Left lung (tissue), 4 donors: ENCODE measurements at regions not wholly inside any gene's neighbourhood (a gene's known extent, or its start where the extent isn't known, plus 50 kb on each side); places are given as distances from the start of the nearest gene placed in this dataset.
A peak's percentile ranks its signal among the peaks of the same experiment; 100 is the strongest.
"Not testable (repeated sequence)": the region's sequence is repeated elsewhere in the genome, so short reads cannot be mapped to it uniquely, and the experiment has no call there.

ENCODE experiments used
- ATAC-seq: fragments of 200-7000 bp; cut with Tn5 transposase; one replicate; pipeline ENCODE4 v1.9.1; 2020; ENCODE audit warnings: moderate library complexity
- DNase-seq, 4 donors: peaks; one replicate each; pipeline ENCODE4 v3.0.0-alpha.2; 2013 to 2020
- H3K27ac ChIP-seq, 2 donors: fragments of 200-600 bp; sonication (generic) in 1 of 2; one replicate each; pipeline versions ENCODE4 v1.5.0 to v1.8.0; 2020 to 2021
- H3K27me3 ChIP-seq, 2 donors: fragments of 200-600 bp; sonication (generic) in 1 of 2; one replicate each; pipeline versions ENCODE4 v1.5.0 to v1.8.0; 2020 to 2021
- H3K36me3 ChIP-seq, 2 donors: fragments of 200-600 bp; sonication (generic) in 1 of 2; one replicate each; pipeline versions ENCODE4 v1.5.0 to v1.8.0; 2020 to 2021
- H3K4me1 ChIP-seq, 2 donors: fragments of 200-600 bp; one replicate each; pipeline ENCODE4 v1.8.0; 2021
- H3K4me3 ChIP-seq, 2 donors: fragments of 200-600 bp; sonication (generic) in 1 of 2; one replicate each; pipeline versions ENCODE4 v1.5.0 to v1.8.0; 2020 to 2021; ENCODE audit warnings: mild to moderate bottlenecking in 1 of 2
- H3K9me3 ChIP-seq, 2 donors: fragments of 200-600 bp; sonication (generic) in 1 of 2; one replicate each; pipeline versions ENCODE4 v1.5.0 to v1.8.0; 2020 to 2021
- intact Hi-C, 2 donors: fragments of 100-400 bp; cut with DNase I; formaldehyde crosslinking; loops; one replicate each; pipeline versions ENCODE4 v1.11.2 to v1.14.2; 2022
- TF ChIP-seq, protein P1 (sequence below), 2 donors: fragments of 200-600 bp; sonication (generic) in 1 of 2; IDR thresholded peaks; one replicate each; pipeline versions ENCODE4 v1.5.0 to v1.8.0; 2021; ENCODE audit warnings: antibody characterized with exemption in 2 of 2
- donor health status: DM: no; HTN: yes; CAD: no.
- donor health status: DM: no; HTN: no; CAD: no.

DNA sequence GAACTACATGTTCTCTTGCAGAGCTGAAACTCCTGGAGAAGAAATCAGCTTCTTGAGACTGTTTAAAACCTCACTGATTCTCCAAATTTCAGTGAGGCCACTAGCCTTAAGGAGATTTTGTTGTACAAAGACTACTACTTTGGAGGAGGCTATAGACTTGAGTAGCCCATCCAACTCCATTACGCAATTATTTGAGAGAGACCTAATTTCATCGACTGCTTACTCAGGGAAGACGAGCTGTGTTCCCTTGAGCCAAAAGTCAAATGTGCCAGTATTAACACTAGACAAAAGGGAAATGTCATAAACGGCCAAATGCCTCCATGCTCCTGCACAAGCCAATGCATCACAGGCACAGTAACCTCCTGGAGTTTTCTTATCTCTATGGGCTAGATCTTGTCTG is 182.8 kb upstream of the SESN3 start:
- TF ChIP-seq, protein P1, sequence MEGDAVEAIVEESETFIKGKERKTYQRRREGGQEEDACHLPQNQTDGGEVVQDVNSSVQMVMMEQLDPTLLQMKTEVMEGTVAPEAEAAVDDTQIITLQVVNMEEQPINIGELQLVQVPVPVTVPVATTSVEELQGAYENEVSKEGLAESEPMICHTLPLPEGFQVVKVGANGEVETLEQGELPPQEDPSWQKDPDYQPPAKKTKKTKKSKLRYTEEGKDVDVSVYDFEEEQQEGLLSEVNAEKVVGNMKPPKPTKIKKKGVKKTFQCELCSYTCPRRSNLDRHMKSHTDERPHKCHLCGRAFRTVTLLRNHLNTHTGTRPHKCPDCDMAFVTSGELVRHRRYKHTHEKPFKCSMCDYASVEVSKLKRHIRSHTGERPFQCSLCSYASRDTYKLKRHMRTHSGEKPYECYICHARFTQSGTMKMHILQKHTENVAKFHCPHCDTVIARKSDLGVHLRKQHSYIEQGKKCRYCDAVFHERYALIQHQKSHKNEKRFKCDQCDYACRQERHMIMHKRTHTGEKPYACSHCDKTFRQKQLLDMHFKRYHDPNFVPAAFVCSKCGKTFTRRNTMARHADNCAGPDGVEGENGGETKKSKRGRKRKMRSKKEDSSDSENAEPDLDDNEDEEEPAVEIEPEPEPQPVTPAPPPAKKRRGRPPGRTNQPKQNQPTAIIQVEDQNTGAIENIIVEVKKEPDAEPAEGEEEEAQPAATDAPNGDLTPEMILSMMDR (IDR thresholded peaks at IDR 0.05) = no peak

DNA sequence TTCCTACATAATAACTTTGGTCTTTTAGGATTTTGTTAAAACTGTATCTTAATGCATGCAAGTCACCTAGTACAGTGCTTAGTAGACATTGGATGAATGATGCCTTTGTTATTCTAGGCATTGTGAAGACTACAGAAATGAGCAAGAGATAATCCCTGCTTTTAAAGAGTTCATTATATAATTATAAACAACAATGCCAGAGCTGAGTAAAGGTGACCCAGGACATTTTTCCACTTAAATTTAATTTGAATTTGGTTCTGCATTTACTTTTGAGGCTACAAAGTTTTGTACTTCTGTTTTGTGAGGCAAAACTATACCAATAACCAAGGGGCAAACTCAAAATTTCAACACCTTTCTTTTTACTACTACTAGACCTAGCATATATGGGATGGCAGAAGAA is 182.0 kb upstream of the SESN3 start:
- Histone ChIP-seq H3K4me3 (no peak overlapping the region), H3K27ac (no peak overlapping the region), H3K36me3 (no peaks in the 10 kb centered on the region), H3K27me3 (no peaks in the 10 kb centered on the region), H3K4me1 (no peaks in the 10 kb centered on the region), H3K9me3 (no peaks in the 10 kb centered on the region)
- intact Hi-C loops = no loop called here
- DNase-seq = no peak
- ATAC-seq = no peak
- TF ChIP-seq, protein P1 (IDR thresholded peaks at IDR 0.05) = no peak

More for the DNA sequence above, 182.8 kb upstream of the SESN3 start:
- Histone ChIP-seq H3K27ac (no peak overlapping the region), H3K27me3 (no peaks in the 10 kb centered on the region), H3K4me3 (no peak overlapping the region), H3K4me1 (no peaks in the 10 kb centered on the region), H3K36me3 (no peaks in the 10 kb centered on the region), H3K9me3 (no peaks in the 10 kb centered on the region)
- ATAC-seq = no peak
- intact Hi-C loops = no loop called here
- DNase-seq = no peak

DNA sequence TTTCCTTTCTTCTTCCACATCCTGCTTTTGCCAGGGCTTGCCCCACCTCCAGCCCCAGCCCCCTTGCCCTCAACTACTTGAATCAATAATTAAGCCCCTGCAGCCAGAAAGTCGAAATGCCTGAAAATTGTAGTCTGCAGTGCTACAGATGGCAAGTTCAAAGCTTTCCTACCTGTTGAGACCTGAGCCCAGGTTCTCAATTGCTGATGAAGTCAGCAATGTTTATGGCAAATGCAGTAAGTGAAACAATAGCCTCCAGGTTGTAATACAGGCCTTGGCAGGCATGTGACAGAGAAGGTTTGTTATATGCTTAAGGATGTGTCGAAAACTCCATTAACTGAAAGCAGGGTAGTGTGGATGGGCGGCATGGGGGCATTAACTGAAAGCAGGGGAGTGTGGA is 181.1 kb upstream of the SESN3 start:
- DNase-seq = no peak
- Histone ChIP-seq H3K4me3 (no peak overlapping the region), H3K27me3 (no peaks in the 10 kb centered on the region), H3K9me3 (no peaks in the 10 kb centered on the region), H3K27ac (no peak overlapping the region), H3K4me1 (no peaks in the 10 kb centered on the region), H3K36me3 (no peaks in the 10 kb centered on the region)
- intact Hi-C loops = no loop called here
- TF ChIP-seq, protein P1 (IDR thresholded peaks at IDR 0.05) = no peak
- no peak for ATAC-seq

DNA sequence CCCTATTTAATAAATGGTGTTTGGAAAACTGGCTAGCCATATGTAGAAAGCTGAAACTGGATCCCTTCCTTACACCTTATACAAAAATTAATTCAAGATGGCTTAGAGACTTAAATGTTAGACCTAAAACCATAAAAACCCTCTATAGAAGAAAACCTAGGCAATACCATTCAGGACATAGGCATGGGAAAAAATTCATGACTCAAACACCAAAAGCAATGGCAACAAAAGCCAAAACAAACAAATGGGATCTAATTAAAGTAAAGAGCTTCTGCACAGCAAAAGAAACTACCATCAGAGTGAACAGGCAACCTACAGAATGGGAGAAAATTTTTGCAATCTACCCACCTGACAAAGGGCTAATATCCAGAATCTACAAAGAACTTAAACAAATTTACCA is 179.7 kb upstream of the SESN3 start:
- H3K4me3 ChIP-seq, intact Hi-C loops, DNase-seq, ATAC-seq, H3K36me3 ChIP-seq, H3K27ac ChIP-seq, H3K4me1 ChIP-seq, H3K9me3 ChIP-seq, H3K27me3 ChIP-seq: not testable (repeated sequence)

DNA sequence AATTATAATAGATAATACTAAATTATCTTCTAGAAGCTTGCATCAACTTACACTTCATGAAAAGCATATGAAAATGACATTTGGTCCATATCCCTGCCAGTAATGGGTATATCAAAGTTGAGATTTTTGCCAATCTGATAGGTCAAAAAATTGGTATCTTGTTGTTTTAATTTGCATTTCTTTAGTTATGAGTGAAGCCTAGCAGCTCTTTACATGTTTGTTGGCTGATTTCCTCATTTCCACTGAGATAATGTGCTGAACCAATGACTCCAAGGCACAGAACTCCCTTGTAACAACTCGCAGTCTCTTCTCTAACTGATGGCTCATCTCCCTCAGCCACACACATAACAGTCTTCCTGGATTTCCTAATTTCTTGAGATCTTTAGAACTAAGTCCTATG is 175.3 kb upstream of the SESN3 start:
- ATAC-seq = no peak
- Histone ChIP-seq H3K36me3 (no peaks in the 10 kb centered on the region), H3K27me3 (no peaks in the 10 kb centered on the region), H3K27ac (no peak overlapping the region), H3K9me3 (no peaks in the 10 kb centered on the region), H3K4me3 (no peak overlapping the region), H3K4me1 (no peaks in the 10 kb centered on the region)
- TF ChIP-seq, protein P1 (IDR thresholded peaks at IDR 0.05) = no peak
- intact Hi-C loops = no loop called here
- peak in 1 of 4 donors; percentile 39 for DNase-seq

DNA sequence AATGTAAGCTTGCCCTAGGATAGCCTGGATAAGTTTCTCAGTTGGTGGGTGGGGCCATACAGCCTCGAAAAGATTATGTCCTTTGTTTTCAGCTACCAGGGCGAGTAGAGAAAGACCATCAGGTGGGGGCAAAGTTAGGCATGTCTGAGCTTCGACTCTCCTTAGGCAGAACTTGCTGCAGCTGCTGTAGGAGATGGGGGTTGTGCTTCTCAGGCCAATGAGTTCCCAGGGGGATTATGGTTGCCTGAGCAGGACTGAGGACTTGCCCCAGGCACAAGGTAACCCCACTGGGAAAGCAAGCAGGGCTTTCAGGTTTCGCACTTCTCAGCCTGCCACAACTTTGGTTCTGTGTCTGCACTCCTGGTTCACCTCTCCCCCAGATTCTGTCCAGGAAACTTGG is 173.4 kb upstream of the SESN3 start:
- Histone ChIP-seq H3K27me3 (no peaks in the 10 kb centered on the region), H3K27ac (no peak overlapping the region), H3K4me3 (no peak overlapping the region), H3K9me3 (no peaks in the 10 kb centered on the region), H3K36me3 (no peaks in the 10 kb centered on the region), H3K4me1 (no peaks in the 10 kb centered on the region)
- DNase-seq (no peak), ATAC-seq (no peak)
- intact Hi-C loops = no loop called here
- TF ChIP-seq, protein P1 (IDR thresholded peaks at IDR 0.05) = no peak
